HG02870 (cell line): ENCODE measurements at regions not wholly inside any gene's neighbourhood (a gene's known extent, or its start where the extent isn't known, plus 50 kb on each side); places are given as distances from the start of the nearest gene placed in this dataset.

ENCODE experiments used
- ATAC-seq: cut with Tn5 transposase; IDR thresholded peaks from one replicate; pipeline ENCODE4 v1.9.1; 2021; ENCODE audit warnings: mild to moderate bottlenecking, moderate library complexity; ENCODE audit not compliant: unreplicated experiment

GRCh38 chr4:67125636-67126514 is 419.4 kb downstream of the CENPC start:
- no peak for ATAC-seq

GRCh38 chr4:67124716-67125115 is 420.6 kb downstream of the CENPC start:
- no peak for ATAC-seq

DNA sequence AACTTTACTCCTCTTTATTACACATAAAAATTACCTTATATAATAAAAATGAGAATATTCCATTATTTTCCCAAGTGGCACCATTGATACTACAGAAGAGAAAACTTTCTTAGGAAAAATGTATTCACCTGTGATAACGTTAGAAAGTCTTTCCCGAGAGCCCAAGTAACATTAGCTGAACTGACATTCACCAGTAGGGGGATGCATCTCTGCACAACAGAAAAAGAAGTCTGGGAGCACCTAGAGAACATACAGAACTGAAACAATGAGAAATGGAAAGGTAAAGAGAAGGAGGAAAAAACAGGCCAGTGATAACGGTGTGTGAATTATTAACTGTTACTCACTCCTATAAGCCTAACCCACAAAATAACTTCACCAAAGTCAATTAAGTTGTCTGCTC is 423.3 kb downstream of the CENPC start:
- ATAC-seq = no peak

- no peak for ATAC-seq
Observed at GRCh38 chr4:67120369-67120768, 424.9 kb downstream of the CENPC start.

DNA sequence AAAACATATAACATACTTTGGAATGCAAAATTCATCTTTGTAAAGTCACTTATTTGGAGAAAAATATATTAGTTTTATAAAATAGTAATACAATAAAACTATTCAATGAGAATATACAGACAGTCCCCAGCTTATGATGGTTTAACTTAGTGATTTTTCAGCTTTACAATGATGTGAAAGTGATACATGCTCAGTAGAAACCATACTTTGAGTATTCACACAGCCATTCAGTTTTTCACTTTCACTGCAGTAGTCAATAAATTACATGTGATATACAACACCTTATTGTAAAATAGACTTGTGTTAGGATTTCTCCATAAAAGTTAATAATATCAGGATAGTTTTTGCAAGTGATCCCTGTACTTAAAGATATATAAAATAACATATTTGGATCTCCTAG is 436.0 kb downstream of the CENPC start:
- ATAC-seq = peak; percentile 83

GRCh38 chr4:67106861-67107460 is 438.3 kb downstream of the CENPC start:
- no peak for ATAC-seq

DNA sequence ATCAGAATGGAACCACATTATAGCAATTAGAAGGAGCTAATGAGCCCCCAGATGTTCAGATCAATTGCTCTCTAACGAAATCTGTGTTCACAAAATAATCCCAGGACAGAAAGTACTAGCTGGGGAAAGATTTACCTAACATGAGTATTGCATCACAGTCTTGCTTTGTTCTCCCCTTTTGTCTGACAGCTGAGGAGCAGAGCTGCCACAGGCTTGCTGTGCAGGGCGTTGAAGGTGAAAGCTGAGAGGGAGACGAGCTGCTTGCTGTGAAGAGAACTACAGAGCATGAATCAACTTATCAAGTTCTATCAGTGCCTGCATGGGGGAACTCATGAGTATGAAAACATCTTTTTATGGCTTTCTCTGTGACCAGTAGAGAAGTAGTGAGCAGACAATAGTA is 441.2 kb downstream of the CENPC start:
- no peak for ATAC-seq

- no peak for ATAC-seq
Observed at GRCh38 chr4:67103001-67103747, 442.1 kb downstream of the CENPC start.

DNA sequence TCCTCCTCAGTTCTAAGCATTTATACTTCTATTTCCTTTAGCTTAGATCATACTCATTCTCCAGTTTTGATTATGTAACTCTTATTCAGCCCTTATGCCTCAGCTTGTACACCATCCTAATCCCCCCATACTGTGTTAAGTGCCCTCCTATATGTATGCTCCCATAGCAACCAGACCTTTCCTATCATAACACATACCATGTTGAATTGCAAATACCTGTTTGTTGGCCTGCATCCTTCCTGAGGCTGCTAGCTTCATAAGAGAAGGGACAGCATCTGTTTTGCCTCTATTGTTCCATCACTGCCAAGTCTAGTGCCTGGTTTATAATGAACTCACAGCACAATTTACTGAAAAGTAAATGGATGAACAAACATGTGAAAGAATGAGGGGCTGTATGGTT is 443.7 kb downstream of the CENPC start:
- ATAC-seq = no peak

DNA sequence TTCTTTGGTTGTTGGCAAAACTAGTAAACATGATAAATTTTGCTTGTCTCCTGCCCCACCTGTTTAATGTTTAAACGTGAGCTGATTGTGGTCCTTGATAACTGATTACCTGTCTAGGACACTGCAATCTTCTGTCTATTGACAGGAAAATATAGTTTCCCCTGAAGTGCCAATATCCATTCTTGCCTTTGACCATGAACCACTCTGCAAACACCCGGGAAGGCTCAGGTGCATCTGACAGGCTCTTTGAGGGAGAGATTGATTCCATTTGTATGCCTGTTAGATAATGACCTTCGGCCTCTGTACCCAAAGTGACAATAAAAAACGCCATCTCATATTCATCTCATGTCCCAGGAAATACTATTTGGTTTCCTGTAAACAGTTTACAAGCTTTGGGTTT is 453.0 kb downstream of the CENPC start:
- no peak for ATAC-seq

DNA sequence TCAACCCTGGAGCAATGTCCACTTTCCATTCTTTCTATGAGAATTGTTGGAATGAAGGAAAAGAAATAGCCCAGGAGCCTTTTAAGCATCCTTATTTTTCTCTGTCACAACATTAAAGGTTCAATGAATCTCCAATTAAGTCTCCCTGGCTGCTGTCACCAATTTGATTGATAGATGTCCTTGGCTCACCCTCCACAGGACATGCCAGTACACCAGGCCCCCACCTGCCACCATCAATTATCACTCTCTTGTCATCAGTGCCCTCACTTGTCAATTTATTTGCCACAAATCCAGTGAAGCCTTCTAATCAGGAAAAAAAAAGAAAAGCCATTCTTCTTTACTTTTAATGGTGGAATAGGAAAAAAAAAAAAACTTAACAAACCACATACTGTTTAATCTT is 453.6 kb downstream of the CENPC start:
- ATAC-seq = no peak

- ATAC-seq = peak; percentile 83
Observed at GRCh38 chr4:67087897-67088296, 457.4 kb downstream of the CENPC start.

GRCh38 chr4:67084783-67085182 is 460.5 kb downstream of the CENPC start:
- ATAC-seq = no peak

DNA sequence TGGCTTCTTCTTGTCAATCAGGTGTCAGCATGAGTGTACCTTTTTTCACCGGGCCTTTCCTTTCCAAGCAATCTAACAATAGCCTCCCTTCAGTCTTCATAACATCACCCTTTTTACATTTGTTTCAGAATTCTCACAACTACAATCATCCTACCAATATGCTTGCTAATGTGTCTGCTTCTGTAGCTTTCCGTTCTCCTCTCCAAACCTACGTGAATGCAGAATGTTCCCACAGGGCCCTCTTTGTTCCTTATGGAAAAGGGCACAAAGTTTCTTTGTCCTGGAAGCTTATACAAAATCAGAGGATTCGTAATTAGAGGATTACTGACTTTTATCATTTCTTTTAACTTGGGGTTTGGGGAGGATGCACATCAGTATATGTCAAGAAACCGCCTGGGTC is 461.8 kb downstream of the CENPC start:
- no peak for ATAC-seq

DNA sequence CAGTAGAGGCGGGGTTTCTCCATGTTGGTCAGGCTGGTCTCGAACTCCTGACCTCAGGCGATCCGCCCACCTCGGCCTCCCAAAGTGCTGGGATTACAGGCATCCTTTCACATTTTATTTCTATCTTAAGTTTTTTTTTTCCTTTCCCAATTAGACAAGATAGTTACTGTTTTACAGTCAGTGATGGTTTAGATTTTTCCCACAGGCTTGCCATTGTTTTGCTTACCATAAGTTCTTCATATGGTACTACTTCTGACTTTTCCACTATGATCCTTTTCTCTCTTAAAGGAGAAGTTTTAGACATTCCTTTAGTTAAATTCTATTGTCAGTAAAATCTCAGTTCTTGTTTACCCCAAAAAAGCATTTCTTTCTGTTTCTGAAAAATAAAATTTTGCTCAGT is 462.6 kb downstream of the CENPC start:
- ATAC-seq = no peak

- ATAC-seq = no peak
Observed at GRCh38 chr4:67080046-67080557, 465.2 kb downstream of the CENPC start.

DNA sequence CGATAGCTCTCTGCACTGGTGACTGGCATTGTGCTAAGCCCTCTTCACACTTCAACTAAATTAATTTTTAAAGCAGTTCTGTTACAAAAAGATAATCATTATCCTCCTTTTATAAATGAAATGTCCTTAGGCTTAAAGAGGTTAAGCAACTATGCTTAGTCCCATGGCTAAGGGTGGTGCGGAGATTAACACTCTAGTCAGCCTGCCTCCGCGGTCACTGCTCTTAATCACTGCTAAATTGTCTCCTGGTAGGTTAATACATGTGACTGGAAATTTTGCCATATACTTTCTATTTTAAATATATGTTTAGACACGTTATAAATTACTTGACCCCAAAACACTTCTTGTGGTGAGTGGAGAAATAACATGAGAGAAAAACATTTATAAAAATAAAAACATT is 473.7 kb downstream of the CENPC start:
- ATAC-seq = no peak

DNA sequence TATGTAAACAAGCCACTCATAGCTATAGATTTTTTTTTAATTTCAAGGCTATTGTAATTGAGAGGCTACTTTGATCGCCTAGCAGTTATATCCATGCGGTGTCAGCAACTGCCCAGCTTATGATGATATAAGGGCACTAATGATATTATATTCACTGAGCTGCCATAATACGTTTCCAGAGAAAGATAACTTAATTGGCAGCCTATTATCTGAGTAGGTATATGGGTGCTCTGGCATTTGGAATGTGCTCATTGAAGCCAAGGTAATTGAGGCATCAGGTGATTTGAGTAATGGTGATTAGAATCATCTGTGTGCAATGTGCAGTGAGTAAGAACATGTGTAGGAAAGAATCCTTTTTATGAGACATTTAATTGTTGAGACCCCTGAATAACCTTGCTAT is 490.0 kb downstream of the CENPC start:
- no peak for ATAC-seq

- no peak for ATAC-seq
Observed at GRCh38 chr4:67054896-67055295, 490.4 kb downstream of the CENPC start.

DNA sequence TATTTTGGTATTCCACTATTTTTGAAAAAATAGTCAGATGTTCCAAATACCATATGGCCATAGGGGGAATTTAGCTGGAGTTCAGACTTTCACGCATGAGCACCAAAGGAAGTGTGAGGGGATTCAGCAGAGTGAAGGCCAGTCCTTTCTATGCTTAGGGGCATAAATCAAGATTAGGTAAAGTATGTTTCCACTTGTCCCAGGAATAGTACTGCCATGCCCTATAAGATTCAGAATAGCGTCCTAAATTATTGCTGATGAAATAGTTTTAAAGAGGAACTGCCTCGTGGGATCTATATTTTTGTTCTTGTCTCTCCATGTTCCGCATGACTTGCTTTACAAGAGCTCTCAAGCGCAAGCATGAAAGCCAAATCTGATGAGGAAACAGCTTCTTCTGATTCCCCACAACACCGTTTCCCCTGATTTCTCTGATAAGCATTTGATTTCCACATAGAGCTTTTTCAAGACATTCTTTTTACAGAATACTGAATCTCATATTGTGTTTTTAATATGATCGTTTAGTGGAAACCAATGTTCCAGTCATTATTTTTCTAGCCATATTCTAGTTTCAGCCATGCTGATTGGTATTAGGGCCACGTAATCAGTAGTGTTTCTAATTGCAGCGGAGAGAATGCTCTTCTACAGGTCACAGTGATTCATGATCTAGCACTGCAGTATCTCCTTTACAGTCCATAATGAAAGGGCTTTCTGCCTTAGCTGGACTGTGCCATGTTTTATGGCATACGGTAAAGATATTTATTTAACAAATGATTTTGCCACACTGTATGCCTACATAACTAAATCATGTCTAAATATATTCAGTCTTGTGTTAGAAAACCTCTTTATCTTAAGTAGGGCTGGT is 492.3 kb downstream of the CENPC start:
- no peak for ATAC-seq
